Stimulated activated CD8-positive, alpha-beta memory T cell treated with anti-CD3 and anti-CD28 coated beads, Interleukin-12 subunit alpha, Interleukin-12 subunit beta, amount 100 ng/mL, for 24 hours (primary cell): ENCODE measurements at regions not wholly inside any gene's neighbourhood (a gene's known extent, or its start where the extent isn't known, plus 50 kb on each side); places are given as distances from the start of the nearest gene placed in this dataset.
"Not testable (repeated sequence)": the region's sequence is repeated elsewhere in the genome, so short reads cannot be mapped to it uniquely, and the experiment has no call there.

ENCODE experiments used
- DNase-seq: peaks from one replicate; pipeline ENCODE4 v3.0.0-alpha.2; 2020; ENCODE audit errors: extremely low read depth

DNA sequence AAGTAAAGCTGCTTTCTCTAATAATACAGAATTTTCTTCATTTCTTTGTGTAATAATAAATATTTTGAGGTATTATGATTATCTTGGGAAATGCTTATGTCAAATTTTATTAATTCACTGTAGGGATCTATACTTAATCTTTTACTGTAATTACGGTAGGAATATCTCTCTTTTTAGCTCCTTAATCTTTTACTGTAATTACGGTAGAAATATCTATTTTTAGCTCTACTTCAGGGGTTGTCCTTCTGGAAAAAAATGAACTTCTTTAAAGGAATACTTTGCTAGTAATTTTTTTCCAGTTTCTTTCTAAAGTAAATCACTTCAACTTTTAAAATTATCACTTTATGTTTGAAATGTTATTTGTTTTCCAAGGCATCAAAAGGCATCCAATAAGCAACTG lies 2229.4 kb upstream of the AGA start:
- no peak for DNase-seq

GRCh38 chr4:179678093-179678814 lies 2236.0 kb upstream of the AGA start:
- no peak for DNase-seq

DNA sequence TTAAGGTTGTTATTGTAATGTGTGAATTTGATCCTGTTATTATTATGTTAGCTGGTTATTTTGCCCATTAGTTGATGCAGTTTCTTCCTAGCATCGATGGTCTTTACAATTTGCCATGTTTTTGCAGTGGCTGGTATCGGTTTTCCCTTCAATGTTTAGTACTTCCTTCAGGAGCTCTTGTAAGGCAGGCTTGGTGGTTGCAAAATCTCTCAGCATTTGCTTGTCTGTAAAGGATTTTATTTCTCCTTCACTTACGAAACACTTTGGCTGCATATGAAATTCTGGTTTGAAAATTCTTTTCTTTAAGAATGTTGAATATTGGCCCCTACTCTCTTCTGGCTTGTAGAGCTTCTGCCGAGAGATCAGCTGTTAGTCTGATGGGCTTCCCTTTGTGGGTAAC lies 2241.4 kb upstream of the AGA start:
- DNase-seq, result not testable (repeated sequence)

- no peak for DNase-seq
Measured at GRCh38 chr4:179692222-179692621, 2250.0 kb upstream of the AGA start.

DNA sequence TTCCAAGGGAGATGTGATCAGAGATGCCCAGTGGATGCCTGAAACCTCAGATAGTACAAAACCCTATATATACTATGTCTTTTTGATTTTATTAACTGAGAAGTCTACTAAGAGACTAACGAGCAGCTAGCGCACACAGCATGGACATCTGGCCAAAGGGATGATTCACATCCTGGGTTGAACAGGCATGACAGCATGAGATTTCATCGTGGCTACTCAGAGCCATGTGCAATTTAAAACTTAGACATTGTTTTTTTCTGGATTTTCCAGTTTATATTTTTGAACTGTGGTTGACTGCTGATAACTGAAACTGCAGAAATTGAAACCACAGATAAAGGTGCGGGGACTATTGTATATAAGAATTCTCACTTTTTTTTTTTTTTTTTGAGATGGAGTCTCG lies 2252.9 kb upstream of the AGA start:
- no peak for DNase-seq

GRCh38 chr4:179698321-179698720 lies 2256.1 kb upstream of the AGA start:
- no peak for DNase-seq

DNA sequence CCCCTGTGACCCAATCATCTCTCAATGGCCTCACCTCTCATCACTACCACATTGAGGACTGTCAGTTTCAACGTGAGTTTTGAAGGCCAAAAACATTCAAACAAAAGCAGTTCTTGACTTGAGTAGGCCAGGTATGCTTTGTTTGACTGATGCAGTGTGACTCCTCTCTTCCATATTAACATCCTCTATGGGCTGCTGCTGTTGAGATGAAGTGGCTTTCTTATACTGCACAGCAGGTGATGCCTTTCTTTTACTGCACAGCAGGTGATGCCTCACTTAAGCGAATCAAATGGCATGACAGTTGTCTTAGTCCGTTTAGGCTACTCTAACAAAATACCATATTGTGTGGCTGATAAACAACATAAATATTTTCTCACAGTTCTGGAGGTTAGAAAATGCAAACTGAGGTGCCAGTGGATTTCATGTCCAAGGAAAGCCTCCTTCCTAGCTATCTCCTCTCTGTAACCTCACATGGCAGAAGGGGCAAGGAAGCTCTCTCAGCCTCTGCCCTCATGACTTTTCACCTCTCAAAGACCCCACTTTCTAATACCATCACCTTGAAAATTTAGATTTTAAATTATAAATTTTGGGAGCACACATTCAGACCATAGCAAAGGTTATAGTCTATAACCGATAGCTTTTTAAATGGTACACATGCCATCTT lies 2267.9 kb upstream of the AGA start:
- DNase-seq, result no peak

DNA sequence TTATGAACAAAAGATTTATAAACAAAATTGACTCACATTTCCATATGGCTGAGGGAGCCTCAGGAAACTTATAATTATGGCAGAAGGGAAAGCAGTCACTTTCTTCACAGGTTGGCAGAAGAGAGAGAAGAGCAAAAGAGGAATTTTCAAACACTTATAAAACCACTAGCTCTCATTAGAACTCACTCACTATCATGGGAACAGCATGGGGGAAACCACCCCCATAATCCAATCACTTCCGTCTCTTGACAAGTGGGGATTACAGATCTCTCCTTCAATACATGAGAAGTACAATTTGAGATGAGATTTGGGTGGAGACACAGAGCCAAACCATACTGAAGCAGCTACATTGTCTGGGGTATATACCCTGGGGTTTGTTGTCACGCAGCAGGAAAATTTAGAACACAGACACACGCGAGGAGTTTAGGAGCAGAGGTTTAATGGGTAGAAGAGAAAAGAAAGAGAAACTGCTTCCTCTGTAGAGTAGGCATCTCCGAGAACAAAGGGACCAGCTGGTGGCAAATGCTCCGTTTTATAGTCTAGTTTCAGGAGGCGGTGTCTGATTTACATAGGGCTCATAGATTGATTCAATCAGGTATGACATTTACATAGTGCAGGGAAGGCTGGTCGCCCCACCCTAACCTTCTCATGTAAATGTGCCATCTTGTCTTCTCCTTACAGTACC lies 2277.7 kb upstream of the AGA start:
- DNase-seq, result no peak

GRCh38 chr4:179726491-179726890 lies 2284.3 kb upstream of the AGA start:
- not testable (repeated sequence) for DNase-seq

DNA sequence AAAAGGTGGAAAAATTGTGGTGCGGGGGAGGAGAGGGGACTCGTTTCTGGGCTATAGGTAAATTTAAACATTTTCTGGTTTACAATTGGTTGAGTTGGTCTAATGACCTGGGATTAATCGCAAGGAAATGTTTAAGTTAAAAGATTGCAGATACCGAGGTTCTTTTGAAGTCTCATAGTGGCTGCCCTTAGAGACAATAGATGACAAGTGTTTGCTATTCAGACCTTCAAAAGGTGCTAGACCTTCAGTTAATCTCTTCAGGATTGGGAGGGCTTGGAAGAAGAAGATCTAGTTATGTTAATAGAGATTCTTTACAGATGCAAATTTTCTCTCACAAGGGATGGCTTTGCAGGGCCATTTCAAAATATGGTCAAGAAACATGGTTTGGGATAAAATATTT lies 2286.1 kb upstream of the AGA start:
- no peak for DNase-seq

- DNase-seq, result not testable (repeated sequence)
Measured at GRCh38 chr4:179736820-179737219, 2294.6 kb upstream of the AGA start.

DNA sequence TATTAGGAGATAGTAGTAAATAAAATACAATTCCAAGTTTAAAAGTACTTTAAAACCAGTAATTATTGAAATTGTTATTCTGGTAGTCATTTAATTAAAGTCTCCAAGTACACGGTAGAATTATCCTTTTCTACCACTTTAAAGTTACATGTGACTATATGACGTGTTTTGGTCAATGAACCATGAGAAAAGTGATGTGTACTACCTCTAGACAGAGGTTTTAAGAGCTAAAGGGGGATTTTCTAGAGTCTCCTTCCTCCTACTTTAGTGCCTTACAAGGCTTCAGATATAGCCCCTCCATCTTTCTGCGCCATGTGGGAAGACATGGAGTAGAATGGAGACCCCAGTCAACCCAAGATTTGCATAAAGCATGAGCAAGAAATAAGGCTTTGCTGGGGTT lies 2296.6 kb upstream of the AGA start:
- no peak for DNase-seq

GRCh38 chr4:179747218-179747910 lies 2305.1 kb upstream of the AGA start:
- DNase-seq, result no peak

DNA sequence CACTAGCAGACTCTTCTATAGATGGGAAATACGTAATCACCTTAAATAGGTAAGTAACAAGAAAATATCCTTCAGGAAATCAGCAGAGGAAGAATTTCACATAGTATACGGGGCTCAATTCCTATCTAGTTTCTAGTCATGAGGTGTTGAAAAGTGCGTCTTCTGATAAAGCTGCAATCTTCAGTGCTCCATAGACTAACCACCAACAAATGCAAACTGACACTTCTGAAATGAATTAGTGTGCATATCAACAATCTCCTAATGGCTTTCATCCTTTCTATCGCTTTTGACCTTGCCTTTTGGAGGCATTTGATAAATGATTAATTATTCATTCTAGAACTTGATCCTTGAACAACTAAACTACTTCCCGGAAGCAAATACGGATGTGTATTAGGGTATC lies 2306.6 kb upstream of the AGA start:
- no peak for DNase-seq

- DNase-seq, result no peak
Measured at GRCh38 chr4:179750374-179750773, 2308.1 kb upstream of the AGA start.

GRCh38 chr4:179751669-179752068 lies 2309.4 kb upstream of the AGA start:
- DNase-seq, result no peak

DNA sequence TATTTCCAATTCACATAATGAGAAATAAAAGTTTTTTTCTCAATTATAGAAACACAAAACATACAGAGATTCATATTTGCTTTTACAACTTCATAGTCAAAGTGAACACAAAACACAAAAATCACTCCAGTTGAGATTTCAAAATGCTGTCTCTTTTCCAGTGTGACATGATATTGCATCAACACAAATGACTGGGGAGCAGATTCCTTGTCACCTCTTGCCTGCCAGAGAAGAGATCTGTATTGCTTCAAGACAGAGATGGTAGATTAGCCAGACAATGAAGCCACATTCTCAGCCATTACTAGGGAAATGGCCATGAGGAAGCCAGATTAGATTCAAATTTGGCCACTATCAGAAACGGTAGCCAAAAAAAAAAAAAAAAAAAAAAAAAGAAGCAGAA lies 2313.1 kb upstream of the AGA start:
- no peak for DNase-seq

GRCh38 chr4:179757641-179758040 lies 2315.4 kb upstream of the AGA start:
- no peak for DNase-seq

GRCh38 chr4:179762840-179763239 lies 2320.6 kb upstream of the AGA start:
- no peak for DNase-seq

DNA sequence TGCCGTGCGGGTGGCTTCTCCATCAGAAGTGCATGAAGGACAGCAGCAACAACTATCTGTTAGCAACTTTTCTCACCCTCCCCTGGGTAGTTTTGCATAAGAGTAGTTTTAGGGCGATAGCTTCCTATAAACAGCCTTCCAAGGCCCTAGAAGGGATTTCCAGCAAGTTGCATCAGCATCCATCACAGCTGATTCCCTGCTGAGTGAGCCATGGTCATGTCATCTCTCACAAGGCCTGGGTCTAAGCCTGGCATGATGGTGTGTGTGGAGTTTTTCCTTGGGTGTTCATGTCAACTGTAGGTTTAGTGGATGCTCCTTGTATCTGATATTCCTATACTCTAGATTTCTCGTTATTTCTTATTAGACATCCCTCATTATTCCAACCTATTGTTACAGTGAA lies 2324.7 kb upstream of the AGA start:
- DNase-seq, result no peak

- no peak for DNase-seq
Measured at GRCh38 chr4:179768996-179769395, 2326.8 kb upstream of the AGA start.

GRCh38 chr4:179797738-179798137 lies 2355.5 kb upstream of the AGA start:
- no peak for DNase-seq

- DNase-seq, result no peak
Measured at GRCh38 chr4:179803857-179804256, 2361.6 kb upstream of the AGA start.
